SK-N-SH treated with all-trans-retinoic acid at 6 μM for 48 hours (cell line): ENCODE measurements at regions not wholly inside any gene's neighbourhood (a gene's known extent, or its start where the extent isn't known, plus 50 kb on each side); places are given as distances from the start of the nearest gene placed in this dataset.

ENCODE experiments used
- ATAC-seq: fragments of 200-7000 bp; cut with Tn5 transposase; 3 replicates; pipeline ENCODE4 v1.9.1; 2020; ENCODE audit warnings: mild to moderate bottlenecking, moderate library complexity
- ARNTL ChIP-seq: fragments of 450-650 bp; formaldehyde crosslinking; IDR thresholded peaks from 2 replicates; pipeline ENCODE4 v1.5.0; 2020; ENCODE audit warnings: low read depth, mild to moderate bottlenecking, moderate library complexity, borderline replicate concordance
- BACH2 ChIP-seq: fragments of 250-450 bp; sonication (Bioruptor Pico); IDR thresholded peaks from 2 replicates; pipeline ENCODE4 v1.9.0; 2021; ENCODE audit warnings: mild to moderate bottlenecking, borderline replicate concordance
- CREB5 ChIP-seq: fragments of 250-450 bp; sonication (Bioruptor Pico); IDR thresholded peaks from 2 replicates; pipeline ENCODE4 v1.5.1; 2020; ENCODE audit warnings: low read depth, mild to moderate bottlenecking, moderate library complexity
- CSDC2 ChIP-seq: fragments of 250-450 bp; sonication (Bioruptor Pico); IDR thresholded peaks from 2 replicates; pipeline ENCODE4 v1.5.0; 2020; ENCODE audit warnings: mild to moderate bottlenecking, moderate library complexity
- CSRNP3 ChIP-seq: fragments of 250-450 bp; sonication (Bioruptor Pico); IDR thresholded peaks from 2 replicates; pipeline ENCODE4 v1.5.1; 2021; ENCODE audit warnings: mild to moderate bottlenecking, moderate library complexity
- ESRRG ChIP-seq: fragments of 250-450 bp; sonication (Bioruptor Pico); IDR thresholded peaks from 2 replicates; pipeline ENCODE4 v1.6.1; 2021; ENCODE audit warnings: mild to moderate bottlenecking
- ISL1 ChIP-seq: fragments of 250-450 bp; sonication (Bioruptor Pico); IDR thresholded peaks from 2 replicates; pipeline ENCODE4 v2.1.2; 2022; ENCODE audit warnings: mild to moderate bottlenecking, moderate library complexity
- OSR1 ChIP-seq: fragments of 250-450 bp; sonication (Bioruptor Pico); IDR thresholded peaks from 2 replicates; pipeline ENCODE4 v1.8.0; 2022; ENCODE audit warnings: moderate library complexity, mild to moderate bottlenecking, inconsistent platforms
- POU6F1 ChIP-seq: fragments of 250-450 bp; sonication (Bioruptor Pico); IDR thresholded peaks from 2 replicates; pipeline ENCODE4 v1.8.0; 2021; ENCODE audit warnings: low read depth, mild to moderate bottlenecking, moderate library complexity, borderline replicate concordance
- PPARA ChIP-seq: fragments of 250-450 bp; sonication (Bioruptor Pico); IDR thresholded peaks from 2 replicates; pipeline ENCODE4 v1.5.0; 2020; ENCODE audit warnings: mild to moderate bottlenecking, borderline replicate concordance
- RARB ChIP-seq: fragments of 250-450 bp; sonication (Bioruptor Pico); IDR thresholded peaks from 2 replicates; pipeline ENCODE4 v1.8.0; 2021; ENCODE audit warnings: mild to moderate bottlenecking, moderate library complexity
- SNAI2 ChIP-seq: fragments of 250-450 bp; sonication (Bioruptor Pico); IDR thresholded peaks from 2 replicates; pipeline ENCODE4 v1.5.0; 2020; ENCODE audit warnings: mild to moderate bottlenecking, moderate library complexity
- TCF4 ChIP-seq: fragments of 250-450 bp; sonication (Bioruptor Pico); IDR thresholded peaks from 2 replicates; pipeline ENCODE4 v1.8.0; 2021; ENCODE audit warnings: mild to moderate bottlenecking, moderate library complexity, borderline replicate concordance
- TOX ChIP-seq: fragments of 250-450 bp; sonication (Bioruptor Pico); IDR thresholded peaks from 2 replicates; pipeline ENCODE4 v1.8.0; 2021; ENCODE audit warnings: mild to moderate bottlenecking, moderate library complexity, borderline replicate concordance
- TSHZ2 ChIP-seq: fragments of 250-450 bp; sonication (Bioruptor Pico); IDR thresholded peaks from 2 replicates; pipeline ENCODE4 v1.5.0; 2020; ENCODE audit warnings: mild to moderate bottlenecking, moderate library complexity
- ZC3H10 ChIP-seq: fragments of 250-450 bp; sonication (Bioruptor Pico); IDR thresholded peaks from 2 replicates; pipeline ENCODE4 v1.5.1; 2021; ENCODE audit warnings: mild to moderate bottlenecking, moderate library complexity
- ZFP3 ChIP-seq: fragments of 250-450 bp; sonication (Bioruptor Pico); IDR thresholded peaks from 2 replicates; pipeline ENCODE4 v1.5.0; 2020; ENCODE audit warnings: mild to moderate bottlenecking, moderate library complexity
- ZFP30 ChIP-seq: fragments of 450-650 bp; formaldehyde crosslinking; IDR thresholded peaks from 2 replicates; pipeline ENCODE4 v1.5.0; 2022; ENCODE audit warnings: mild to moderate bottlenecking, moderate library complexity
- ZNF70 ChIP-seq: fragments of 450-650 bp; formaldehyde crosslinking; IDR thresholded peaks from 2 replicates; pipeline ENCODE4 v1.5.0; 2020; ENCODE audit warnings: mild to moderate bottlenecking, moderate library complexity

GRCh38 chr4:100799761-100800539, 282.1 kb upstream of the EMCN start:
- ATAC-seq, result no peak
- TF ChIP-seq ESRRG (CRISPR knock-in tag) (no peak), ZFP30 (CRISPR knock-in tag) (no peak)

- TF ChIP-seq ZC3H10 (CRISPR knock-in tag), result no peak
- no peak for TF ChIP-seq TSHZ2 (CRISPR knock-in tag)
- TF ChIP-seq ZFP30 (CRISPR knock-in tag), result no peak
- TF ChIP-seq OSR1 (CRISPR knock-in tag), result no peak
- no peak for TF ChIP-seq SNAI2 (CRISPR knock-in tag)
- no peak for TF ChIP-seq CREB5 (CRISPR knock-in tag)
- TF ChIP-seq ARNTL (CRISPR knock-in tag), result no peak
- TF ChIP-seq ISL1, result no peak
- TF ChIP-seq ZFP3 (CRISPR knock-in tag), result no peak
- TF ChIP-seq, all 23 proteins: peak for 0
- no peak for ATAC-seq
Measured at GRCh38 chr4:100797791-100798190, 280.0 kb upstream of the EMCN start.

GRCh38 chr4:100797356-100797755, 279.5 kb upstream of the EMCN start:
- TF ChIP-seq TSHZ2 (CRISPR knock-in tag) (no peak), CREB5 (CRISPR knock-in tag) (no peak), TOX (no peak), ZNF70 (CRISPR knock-in tag) (no peak), RARB (CRISPR knock-in tag) (no peak), TCF4 (CRISPR knock-in tag) (no peak), ZFP30 (CRISPR knock-in tag) (no peak), CSRNP3 (CRISPR knock-in tag) (no peak), POU6F1 (CRISPR knock-in tag) (no peak), CSDC2 (CRISPR knock-in tag) (no peak), OSR1 (CRISPR knock-in tag) (no peak), ISL1 (no peak), BACH2 (CRISPR knock-in tag) (no peak), PPARA (CRISPR knock-in tag) (no peak)
- no peak for ATAC-seq
